ENCODE measurements at regions not wholly inside any gene's neighbourhood (a gene's known extent, or its start where the extent isn't known, plus 50 kb on each side); places are given as distances from the start of the nearest gene placed in this dataset.

GRCh38 chr1:5692664-5693063 is 299.6 kb downstream of the NPHP4 start:
- Histone ChIP-seq H3K27ac (no peak overlapping the region), H3K4me3 (no peak overlapping the region), H3K27me3 (peaks cover 0 to 19% (median 0%) of the 10 kb centered on the region in 9 donors), H3K4me1 (no peaks in the 10 kb centered on the region), H3K9me3 (no peaks in the 10 kb centered on the region), H3K36me3 (no peaks in the 10 kb centered on the region)
- intact Hi-C loops (cut with DNase I) = no loop called here
- WGBS, 4 donors = 73 to 79% (median 77%) methylated on average over 5 to 6 of the region's 6 CpGs
- no peak for DNase-seq
- no peak for ATAC-seq
- TF ChIP-seq CTCF (IDR thresholded peaks at IDR 0.05) (no peak), POLR2A (IDR thresholded peaks at IDR 0.05) (no peak)

- no peak overlapping the region for H3K27ac ChIP-seq
- 68 to 76% (median 73%) methylated on average over 18 to 20 of the region's 20 CpGs for WGBS, 4 donors
- H3K4me1 ChIP-seq = no peaks in the 10 kb centered on the region
- TF ChIP-seq CTCF (IDR thresholded peaks at IDR 0.05) (no peak), POLR2A (IDR thresholded peaks at IDR 0.05) (no peak)
- ATAC-seq (no peak), DNase-seq (no peak)
- H3K4me3 ChIP-seq = no peak overlapping the region
- no peaks in the 10 kb centered on the region for H3K36me3 ChIP-seq
- peaks cover 0 to 19% (median 0%) of the 10 kb centered on the region in 9 donors for H3K27me3 ChIP-seq
- intact Hi-C loops (cut with DNase I) = no loop called here
- H3K9me3 ChIP-seq = no peaks in the 10 kb centered on the region
Observed at GRCh38 chr1:5691795-5692509, 300.3 kb downstream of the NPHP4 start.

GRCh38 chr1:5690898-5691297 is 301.3 kb downstream of the NPHP4 start:
- ATAC-seq (no peak), DNase-seq (no peak)
- intact Hi-C loops (cut with DNase I) = no loop called here
- Histone ChIP-seq H3K4me1 (no peaks in the 10 kb centered on the region), H3K9me3 (no peaks in the 10 kb centered on the region), H3K27ac (no peak overlapping the region), H3K36me3 (no peaks in the 10 kb centered on the region), H3K27me3 (peaks cover 0 to 23% (median 0%) of the 10 kb centered on the region in 9 donors), H3K4me3 (no peak overlapping the region)
- WGBS, 4 donors = 59 to 75% (median 65%) methylated on average over 13 of the region's 13 CpGs
- TF ChIP-seq POLR2A (IDR thresholded peaks at IDR 0.05) = no peak
- TF ChIP-seq CTCF (IDR thresholded peaks at IDR 0.05) = no peak

GRCh38 chr1:5690291-5690690 is 301.9 kb downstream of the NPHP4 start:
- Histone ChIP-seq H3K4me1 (no peaks in the 10 kb centered on the region), H3K36me3 (no peaks in the 10 kb centered on the region), H3K4me3 (no peak overlapping the region), H3K27ac (no peak overlapping the region), H3K9me3 (no peaks in the 10 kb centered on the region), H3K27me3 (peaks cover 0 to 29% (median 0%) of the 10 kb centered on the region in 9 donors)
- intact Hi-C loops (cut with DNase I) = no loop called here
- DNase-seq = no peak
- ATAC-seq = no peak
- TF ChIP-seq CTCF (IDR thresholded peaks at IDR 0.05) = no peak
- TF ChIP-seq POLR2A (IDR thresholded peaks at IDR 0.05) = no peak
- 58 to 74% (median 70%) methylated on average over 3 of the region's 3 CpGs for WGBS, 4 donors

Measured in heart left ventricle (tissue), 16 donors.